ENCODE measurements at regions not wholly inside any gene's neighbourhood (a gene's known extent, or its start where the extent isn't known, plus 50 kb on each side); places are given as distances from the start of the nearest gene placed in this dataset.

DNA sequence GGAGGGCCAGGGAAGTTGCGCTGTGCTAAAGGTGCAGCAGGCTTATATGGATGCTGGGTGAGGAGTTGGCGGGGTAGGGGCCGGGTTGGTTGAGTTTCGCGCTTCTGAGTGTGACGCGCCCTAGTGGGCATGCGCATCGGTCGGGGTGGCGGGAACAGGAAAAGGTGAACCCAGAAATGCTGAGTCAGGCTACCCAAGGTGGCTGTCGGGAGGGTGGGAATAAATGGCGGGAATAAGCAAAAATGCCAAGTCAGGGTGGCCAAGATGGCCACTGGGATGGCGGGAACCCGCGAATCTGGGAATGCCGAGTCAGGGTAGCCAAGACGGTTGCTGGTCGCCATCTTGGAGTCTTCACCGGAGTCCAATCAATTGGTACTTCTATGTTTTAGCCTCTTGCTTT, 580.0 kb downstream of the SUCLG1 start:
- TF ChIP-seq, protein P1, sequence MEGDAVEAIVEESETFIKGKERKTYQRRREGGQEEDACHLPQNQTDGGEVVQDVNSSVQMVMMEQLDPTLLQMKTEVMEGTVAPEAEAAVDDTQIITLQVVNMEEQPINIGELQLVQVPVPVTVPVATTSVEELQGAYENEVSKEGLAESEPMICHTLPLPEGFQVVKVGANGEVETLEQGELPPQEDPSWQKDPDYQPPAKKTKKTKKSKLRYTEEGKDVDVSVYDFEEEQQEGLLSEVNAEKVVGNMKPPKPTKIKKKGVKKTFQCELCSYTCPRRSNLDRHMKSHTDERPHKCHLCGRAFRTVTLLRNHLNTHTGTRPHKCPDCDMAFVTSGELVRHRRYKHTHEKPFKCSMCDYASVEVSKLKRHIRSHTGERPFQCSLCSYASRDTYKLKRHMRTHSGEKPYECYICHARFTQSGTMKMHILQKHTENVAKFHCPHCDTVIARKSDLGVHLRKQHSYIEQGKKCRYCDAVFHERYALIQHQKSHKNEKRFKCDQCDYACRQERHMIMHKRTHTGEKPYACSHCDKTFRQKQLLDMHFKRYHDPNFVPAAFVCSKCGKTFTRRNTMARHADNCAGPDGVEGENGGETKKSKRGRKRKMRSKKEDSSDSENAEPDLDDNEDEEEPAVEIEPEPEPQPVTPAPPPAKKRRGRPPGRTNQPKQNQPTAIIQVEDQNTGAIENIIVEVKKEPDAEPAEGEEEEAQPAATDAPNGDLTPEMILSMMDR (IDR thresholded peaks at IDR 0.05), result no peak
- TF ChIP-seq TCF7L2 (IDR thresholded peaks at IDR 0.05; ENCODE audit: low read depth, low read length) (no peak), SIN3A (IDR thresholded peaks at IDR 0.05; ENCODE audit: borderline replicate concordance, insufficient read depth, low read depth, low read length) (no peak)

Data from Panc1 (cell line).